Urothelium cell line (cell line): ENCODE measurements at regions not wholly inside any gene's neighbourhood (a gene's known extent, or its start where the extent isn't known, plus 50 kb on each side); places are given as distances from the start of the nearest gene placed in this dataset.
"Not testable (repeated sequence)": the region's sequence is repeated elsewhere in the genome, so short reads cannot be mapped to it uniquely, and the experiment has no call there.

Experiments used
- DNase-seq: peaks from one replicate; pipeline ENCODE4 v3.0.0; 2011; ENCODE audit warnings: low spot score, mixed read lengths
- FAIRE-seq: peaks from 2 replicates; lab custom pipeline; 2011; peaks lifted over from hg19 to GRCh38; lab: Jason Lieb, UNC

- FAIRE-seq = no peak
- DNase-seq = no peak
Observed at GRCh38 chr5:106646106-106646505, 1024.6 kb downstream of the EFNA5 start.

- no peak for FAIRE-seq
- DNase-seq = no peak
Observed at GRCh38 chr5:106640511-106640910, 1030.2 kb downstream of the EFNA5 start.

GRCh38 chr5:106639488-106639887, 1031.2 kb downstream of the EFNA5 start:
- FAIRE-seq (no peak), DNase-seq (no peak)

- DNase-seq (no peak), FAIRE-seq (no peak)
Observed at GRCh38 chr5:106637275-106637674, 1033.5 kb downstream of the EFNA5 start.

GRCh38 chr5:106634375-106634774, 1036.4 kb downstream of the EFNA5 start:
- FAIRE-seq (no peak), DNase-seq (no peak)

- DNase-seq (no peak), FAIRE-seq (no peak)
Observed at GRCh38 chr5:106633825-106634224, 1036.9 kb downstream of the EFNA5 start.

GRCh38 chr5:106628456-106628855, 1042.3 kb downstream of the EFNA5 start:
- not testable (repeated sequence) for DNase-seq, FAIRE-seq

GRCh38 chr5:106610041-106610440, 1060.7 kb downstream of the EFNA5 start:
- DNase-seq (no peak), FAIRE-seq (no peak)

- no peak for FAIRE-seq
Observed at GRCh38 chr5:106601620-106602019, 1069.1 kb downstream of the EFNA5 start.

GRCh38 chr5:106600803-106601202, 1069.9 kb downstream of the EFNA5 start:
- FAIRE-seq = no peak

More at GRCh38 chr5:106601620-106602019, 1069.1 kb downstream of the EFNA5 start:
- DNase-seq = no peak

GRCh38 chr5:106595864-106596263, 1074.9 kb downstream of the EFNA5 start:
- FAIRE-seq (no peak), DNase-seq (no peak)

More at GRCh38 chr5:106600803-106601202, 1069.9 kb downstream of the EFNA5 start:
- no peak for DNase-seq

GRCh38 chr5:106584268-106584667, 1086.5 kb downstream of the EFNA5 start:
- FAIRE-seq (no peak), DNase-seq (no peak)

- no peak for FAIRE-seq
Observed at GRCh38 chr5:106578736-106579135, 1092.0 kb downstream of the EFNA5 start.

GRCh38 chr5:106574820-106575219, 1095.9 kb downstream of the EFNA5 start:
- FAIRE-seq = no peak

More at GRCh38 chr5:106578736-106579135, 1092.0 kb downstream of the EFNA5 start:
- DNase-seq = no peak

GRCh38 chr5:106566031-106566430, 1104.7 kb downstream of the EFNA5 start:
- DNase-seq = no peak
- FAIRE-seq = no peak

More at GRCh38 chr5:106574820-106575219, 1095.9 kb downstream of the EFNA5 start:
- no peak for DNase-seq

GRCh38 chr5:106545325-106545724, 1125.4 kb downstream of the EFNA5 start:
- no peak for DNase-seq
- no peak for FAIRE-seq

GRCh38 chr5:106543330-106543729, 1127.4 kb downstream of the EFNA5 start:
- no peak for FAIRE-seq
- no peak for DNase-seq

GRCh38 chr5:106530150-106530549, 1140.6 kb downstream of the EFNA5 start:
- FAIRE-seq (no peak), DNase-seq (no peak)

- FAIRE-seq (no peak), DNase-seq (no peak)
Observed at GRCh38 chr5:106525438-106525837, 1145.3 kb downstream of the EFNA5 start.

GRCh38 chr5:106523852-106524251, 1146.9 kb downstream of the EFNA5 start:
- FAIRE-seq (no peak), DNase-seq (no peak)

GRCh38 chr5:106522296-106522695, 1148.4 kb downstream of the EFNA5 start:
- FAIRE-seq (no peak), DNase-seq (no peak)

GRCh38 chr5:106521701-106522100, 1149.0 kb downstream of the EFNA5 start:
- DNase-seq (no peak), FAIRE-seq (no peak)

- no peak for DNase-seq
- FAIRE-seq = no peak
Observed at GRCh38 chr5:106510321-106510720, 1160.4 kb downstream of the EFNA5 start.
